Fibroblast of gingiva (primary cell): ENCODE measurements at regions not wholly inside any gene's neighbourhood (a gene's known extent, or its start where the extent isn't known, plus 50 kb on each side); places are given as distances from the start of the nearest gene placed in this dataset.

ENCODE experiments used
- DNase-seq: peaks from one replicate; pipeline ENCODE4 v3.0.0-alpha.2; 2011; ENCODE audit warnings: low read depth

- no peak for DNase-seq
These were observed 322.3 kb downstream of the OSR1 start for GRCh38 chr2:19036091-19036490.

- DNase-seq = peak; percentile 86
These were observed 323.2 kb downstream of the OSR1 start for GRCh38 chr2:19035238-19035637.

GRCh38 chr2:19033240-19033639 lies 325.2 kb downstream of the OSR1 start:
- DNase-seq = peak; percentile 7

- DNase-seq = no peak
These were observed 326.8 kb downstream of the OSR1 start for GRCh38 chr2:19031642-19032041.

- DNase-seq = no peak
These were observed 328.8 kb downstream of the OSR1 start for GRCh38 chr2:19029655-19030054.

- DNase-seq = no peak
These were observed 329.6 kb downstream of the OSR1 start for GRCh38 chr2:19028587-19029375.

- DNase-seq = no peak
These were observed 330.8 kb downstream of the OSR1 start for GRCh38 chr2:19027626-19028025.

- DNase-seq = no peak
These were observed 332.2 kb downstream of the OSR1 start for GRCh38 chr2:19026261-19026660.

- no peak for DNase-seq
These were observed 336.1 kb downstream of the OSR1 start for GRCh38 chr2:19022334-19022733.

GRCh38 chr2:19021721-19022120 lies 336.7 kb downstream of the OSR1 start:
- DNase-seq = peak; percentile 85

- peak; percentile 88 for DNase-seq
These were observed 337.3 kb downstream of the OSR1 start for GRCh38 chr2:19021100-19021476.

- no peak for DNase-seq
These were observed 338.0 kb downstream of the OSR1 start for GRCh38 chr2:19020144-19021099.

GRCh38 chr2:19009510-19009909 lies 348.9 kb downstream of the OSR1 start:
- no peak for DNase-seq

- DNase-seq = no peak
These were observed 354.9 kb downstream of the OSR1 start for GRCh38 chr2:19003554-19003953.

- DNase-seq = no peak
These were observed 357.6 kb downstream of the OSR1 start for GRCh38 chr2:19000776-19001175.

- no peak for DNase-seq
These were observed 359.2 kb downstream of the OSR1 start for GRCh38 chr2:18999198-18999597.

GRCh38 chr2:18998491-18998890 lies 359.9 kb downstream of the OSR1 start:
- DNase-seq = peak; percentile 32

GRCh38 chr2:18993756-18994338 lies 364.6 kb downstream of the OSR1 start:
- peak; percentile 80 for DNase-seq

GRCh38 chr2:18991177-18992168 lies 366.9 kb downstream of the OSR1 start:
- peak; percentile 88 for DNase-seq

GRCh38 chr2:18988631-18989232 lies 369.7 kb downstream of the OSR1 start:
- no peak for DNase-seq

- DNase-seq = peak; percentile 84
These were observed 370.8 kb downstream of the OSR1 start for GRCh38 chr2:18987592-18988073.
